IPS DF 6.9 (cell line): ENCODE measurements at regions not wholly inside any gene's neighbourhood (a gene's known extent, or its start where the extent isn't known, plus 50 kb on each side); places are given as distances from the start of the nearest gene placed in this dataset.

Experiments
- DNase-seq: peaks from one replicate; pipeline ENCODE4 v3.0.0-alpha.2; 2013; ENCODE audit warnings: low read depth, low spot score
- H3K27ac ChIP-seq: one replicate; pipeline ENCODE4 v1.5.1; 2013; ENCODE audit warnings: low read length, control low read depth
- H3K27me3 ChIP-seq: 2 replicates; pipeline ENCODE4 v1.6.1; 2013; ENCODE audit warnings: mild to moderate bottlenecking, low read length; ENCODE audit not compliant: control insufficient read depth, insufficient read depth
- H3K36me3 ChIP-seq: 2 replicates; pipeline ENCODE4 v1.6.1; 2013; ENCODE audit warnings: low read length; ENCODE audit not compliant: control insufficient read depth, insufficient read depth
- H3K4me1 ChIP-seq: 2 replicates; pipeline ENCODE4 v1.6.1; 2013; ENCODE audit warnings: low read length; ENCODE audit not compliant: control insufficient read depth, insufficient read depth
- H3K4me3 ChIP-seq: 2 replicates; pipeline ENCODE4 v1.5.1; 2013; ENCODE audit warnings: mild to moderate bottlenecking, low read length
- H3K9me3 ChIP-seq: 2 replicates; pipeline ENCODE4 v1.6.1; 2013; ENCODE audit warnings: low read length, inconsistent platforms; ENCODE audit not compliant: control insufficient read depth, insufficient read depth
- WGBS: extraction: QIAGEN DNeasy Blood & Tissue Kit; methylation state at CpG from one replicate; pipeline ENCODE4 v1.1.7; 2013; ENCODE audit warnings: mixed read lengths, missing lambda C conversion rate; ENCODE audit not compliant: insufficient read length, insufficient coverage; 5-methylcytosine and 5-hydroxymethylcytosine counted together

GRCh38 chr10:83824099-83824498, 315.2 kb upstream of the GHITM start:
- Histone ChIP-seq H3K36me3 (no peaks in the 10 kb centered on the region), H3K27ac (no peak overlapping the region), H3K9me3 (no peaks in the 10 kb centered on the region), H3K4me1 (no peaks in the 10 kb centered on the region), H3K4me3 (no peak overlapping the region), H3K27me3 (no peaks in the 10 kb centered on the region)
- no peak for DNase-seq
- no CpG with 5 or more reads among the region's 3 CpGs for WGBS

GRCh38 chr10:83834096-83834495, 305.2 kb upstream of the GHITM start:
- Histone ChIP-seq H3K4me1 (no peaks in the 10 kb centered on the region), H3K27me3 (no peaks in the 10 kb centered on the region), H3K9me3 (no peaks in the 10 kb centered on the region; the same call in 1 of the 2 replicates), H3K27ac (no peak overlapping the region), H3K4me3 (no peak overlapping the region), H3K36me3 (no peaks in the 10 kb centered on the region)
- no CpG with 5 or more reads among the region's 2 CpGs for WGBS
- no peak for DNase-seq

- no CpG with 5 or more reads among the region's 3 CpGs for WGBS
- Histone ChIP-seq H3K9me3 (no peaks in the 10 kb centered on the region; the same call in 1 of the 2 replicates), H3K36me3 (no peaks in the 10 kb centered on the region), H3K4me3 (no peak overlapping the region), H3K27me3 (no peaks in the 10 kb centered on the region), H3K27ac (no peak overlapping the region), H3K4me1 (no peaks in the 10 kb centered on the region)
- no peak for DNase-seq
Observed at GRCh38 chr10:83835945-83836745, 303.2 kb upstream of the GHITM start.

- no peak overlapping the region for H3K27ac ChIP-seq
- no peak for DNase-seq
- H3K36me3 ChIP-seq: no peaks in the 10 kb centered on the region
- H3K4me3 ChIP-seq: no peak overlapping the region
- WGBS: no CpG with 5 or more reads among the region's 3 CpGs
- no peaks in the 10 kb centered on the region for H3K4me1 ChIP-seq
- no peaks in the 10 kb centered on the region for H3K27me3 ChIP-seq
- H3K9me3 ChIP-seq: no peaks in the 10 kb centered on the region
Observed at GRCh38 chr10:83848677-83849076, 290.6 kb upstream of the GHITM start.

GRCh38 chr10:83849150-83849549, 290.2 kb upstream of the GHITM start:
- H3K36me3 ChIP-seq: no peaks in the 10 kb centered on the region
- H3K4me3 ChIP-seq: no peak overlapping the region
- H3K27ac ChIP-seq: no peak overlapping the region
- no peaks in the 10 kb centered on the region for H3K9me3 ChIP-seq
- no peaks in the 10 kb centered on the region for H3K27me3 ChIP-seq
- DNase-seq: no peak
- H3K4me1 ChIP-seq: no peaks in the 10 kb centered on the region

- DNase-seq: no peak
- no CpG with 5 or more reads among the region's 1 CpG for WGBS
- Histone ChIP-seq H3K27ac (no peak overlapping the region), H3K4me3 (no peak overlapping the region), H3K4me1 (no peaks in the 10 kb centered on the region), H3K36me3 (no peaks in the 10 kb centered on the region), H3K9me3 (no peaks in the 10 kb centered on the region), H3K27me3 (no peaks in the 10 kb centered on the region)
Observed at GRCh38 chr10:83852146-83852545, 287.2 kb upstream of the GHITM start.

- Histone ChIP-seq H3K4me3 (no peak overlapping the region), H3K36me3 (no peaks in the 10 kb centered on the region), H3K27ac (no peak overlapping the region), H3K4me1 (no peaks in the 10 kb centered on the region), H3K9me3 (no peaks in the 10 kb centered on the region; the same call in 1 of the 2 replicates), H3K27me3 (no peaks in the 10 kb centered on the region)
- no peak for DNase-seq
Observed at GRCh38 chr10:83862723-83863122, 276.6 kb upstream of the GHITM start.

- no peak for DNase-seq
- WGBS: no CpG with 5 or more reads among the region's 7 CpGs
- H3K9me3 ChIP-seq: no peaks in the 10 kb centered on the region; the same call in 1 of the 2 replicates
Observed at GRCh38 chr10:83863283-83863966, 275.9 kb upstream of the GHITM start.

GRCh38 chr10:83869898-83870297, 269.4 kb upstream of the GHITM start:
- WGBS: no CpG with 5 or more reads among the region's 6 CpGs
- H3K27me3 ChIP-seq: no peaks in the 10 kb centered on the region
- no peak overlapping the region for H3K4me3 ChIP-seq
- H3K9me3 ChIP-seq: no peaks in the 10 kb centered on the region; the same call in 1 of the 2 replicates
- no peak overlapping the region for H3K27ac ChIP-seq
- no peak for DNase-seq
- H3K4me1 ChIP-seq: 0 out of 2 replicates have a peak, but pooled peaks cover 2% of the 10 kb centered on the region
- no peaks in the 10 kb centered on the region for H3K36me3 ChIP-seq

More at GRCh38 chr10:83863283-83863966, 275.9 kb upstream of the GHITM start:
- Histone ChIP-seq H3K27me3 (no peaks in the 10 kb centered on the region), H3K4me3 (no peak overlapping the region), H3K27ac (no peak overlapping the region), H3K36me3 (no peaks in the 10 kb centered on the region), H3K4me1 (no peaks in the 10 kb centered on the region)

GRCh38 chr10:83871187-83872081, 267.9 kb upstream of the GHITM start:
- no peak overlapping the region for H3K27ac ChIP-seq
- WGBS: 100% methylated on average over 1 of the region's 18 CpGs
- no peaks in the 10 kb centered on the region; the same call in 1 of the 2 replicates for H3K9me3 ChIP-seq
- DNase-seq: peak; percentile 76
- H3K36me3 ChIP-seq: no peaks in the 10 kb centered on the region
- no peaks in the 10 kb centered on the region for H3K27me3 ChIP-seq
- H3K4me3 ChIP-seq: no peak overlapping the region
- H3K4me1 ChIP-seq: 0 out of 2 replicates have a peak, but pooled peaks cover 2% of the 10 kb centered on the region
